IMR-90 (cell line): ENCODE measurements at regions not wholly inside any gene's neighbourhood (a gene's known extent, or its start where the extent isn't known, plus 50 kb on each side); places are given as distances from the start of the nearest gene placed in this dataset.

ENCODE experiments used
- ATAC-seq: fragments of 200-7000 bp; cut with Tn5 transposase; 2 replicates; pipeline ENCODE4 v1.9.1; 2020; ENCODE audit warnings: low read depth, mild to moderate bottlenecking, moderate library complexity
- BruUV-seq: library from RNA; stranded (reverse); fragments of 400-500 nt; replicated peaks from 2 replicates; lab custom pipeline; 2021; lab: Mats Ljungman, UMichigan
- CTCF ChIA-PET: fragments of 300-600 bp; formaldehyde crosslinking; extraction: SDS; loops from one replicate; lab custom pipeline; 2021; ENCODE audit warnings: antibody characterized with exemption; lab: Yijun Ruan, JAX
- POLR2A ChIA-PET: fragments of 300-600 bp; sonication (Branson Sonifier 250); formaldehyde crosslinking; loops from one replicate; lab custom pipeline; 2022; ENCODE audit warnings: antibody characterized with exemption; ENCODE audit not compliant: unreplicated experiment; lab: Charles Lee
- DNase-seq: peaks from one replicate; pipeline ENCODE4 v3.0.0; 2013
- H2AFZ ChIP-seq: replicated peaks from 2 replicates; pipeline ENCODE3; 2013; ENCODE audit warnings: low read length, mild to moderate bottlenecking; ENCODE audit not compliant: poor library complexity
- H2AK5ac ChIP-seq: 2 replicates; pipeline ENCODE4 v1.6.1; 2013; ENCODE audit warnings: low read depth, low read length, inconsistent platforms
- H2AK9ac ChIP-seq: replicated peaks from 2 replicates; pipeline ENCODE3; 2013; ENCODE audit warnings: mild to moderate bottlenecking, low read depth, low read length, moderate library complexity; ENCODE audit not compliant: poor library complexity
- H2BK120ac ChIP-seq: 2 replicates; pipeline ENCODE4 v1.6.1; 2013; ENCODE audit warnings: low read depth, low read length, inconsistent platforms
- H2BK15ac ChIP-seq: 3 replicates; pipeline ENCODE4 v1.6.1; 2013; ENCODE audit warnings: low read depth, low read length, inconsistent platforms
- H2BK20ac ChIP-seq: 2 replicates; pipeline ENCODE4 v1.6.1; 2013; ENCODE audit warnings: low read depth, mild to moderate bottlenecking, inconsistent platforms, low read length, moderate library complexity
- H2BK5ac ChIP-seq: 2 replicates; pipeline ENCODE4 v1.6.1; 2013; ENCODE audit warnings: mild to moderate bottlenecking, low read depth, low read length, inconsistent platforms; ENCODE audit not compliant: poor library complexity, severe bottlenecking
- H3K14ac ChIP-seq: replicated peaks from 2 replicates; pipeline ENCODE4 v1.6.1; 2013; ENCODE audit warnings: low read depth, low read length, inconsistent platforms
- H3K18ac ChIP-seq: 2 replicates; pipeline ENCODE4 v1.6.1; 2013; ENCODE audit warnings: low read depth, low read length, control low read depth
- H3K23ac ChIP-seq: 2 replicates; pipeline ENCODE4 v1.6.1; 2013; ENCODE audit warnings: low read depth, low read length, inconsistent platforms
- H3K27ac ChIP-seq: 2 replicates; pipeline ENCODE4 v1.5.1; 2013; ENCODE audit warnings: mild to moderate bottlenecking, control low read depth, low read length; ENCODE audit not compliant: insufficient read depth
- H3K27me3 ChIP-seq: 2 replicates; pipeline ENCODE4 v1.6.1; 2013; ENCODE audit warnings: low read length; ENCODE audit not compliant: control insufficient read depth, insufficient read depth
- H3K36me3 ChIP-seq: 2 replicates; pipeline ENCODE4 v1.6.1; 2013; ENCODE audit warnings: low read length, mixed read lengths; ENCODE audit not compliant: control insufficient read depth, insufficient read depth
- H3K4ac ChIP-seq: 2 replicates; pipeline ENCODE4 v1.6.1; 2013; ENCODE audit warnings: low read depth, low read length, inconsistent platforms
- H3K4me1 ChIP-seq: 2 replicates; pipeline ENCODE4 v1.6.1; 2013; ENCODE audit warnings: low read length, mixed read lengths; ENCODE audit not compliant: control insufficient read depth, insufficient read depth
- H3K4me2 ChIP-seq: 2 replicates; pipeline ENCODE4 v1.6.1; 2013; ENCODE audit warnings: low read depth, mild to moderate bottlenecking, control low read depth, low read length, moderate library complexity
- H3K4me3 ChIP-seq: 2 replicates; pipeline ENCODE4 v1.5.1; 2013; ENCODE audit warnings: low read depth, mild to moderate bottlenecking, control low read depth, low read length, moderate library complexity; ENCODE audit not compliant: insufficient read depth
- H3K56ac ChIP-seq: 2 replicates; pipeline ENCODE4 v1.6.1; 2013; ENCODE audit warnings: low read length, inconsistent platforms; ENCODE audit not compliant: insufficient read depth; ENCODE audit errors: extremely low read depth
- H3K79me1 ChIP-seq, 2 experiments: 2 replicates each; pipeline ENCODE4 v1.6.1; 2013; ENCODE audit warnings: low read length in 2 of 2, inconsistent platforms in 1 of 2, low read depth in 1 of 2
- H3K9ac ChIP-seq: 2 replicates; pipeline ENCODE4 v1.6.1; 2013; ENCODE audit warnings: low read depth, low read length, control low read depth
- H3K9me1 ChIP-seq: 2 replicates; pipeline ENCODE4 v1.6.1; 2013; ENCODE audit warnings: low read length, inconsistent platforms; ENCODE audit not compliant: insufficient read depth
- H3K9me3 ChIP-seq: 2 replicates; pipeline ENCODE4 v1.6.1; 2013; ENCODE audit warnings: low read length; ENCODE audit not compliant: control insufficient read depth, insufficient read depth
- H4K20me1 ChIP-seq: 2 replicates; pipeline ENCODE4 v1.6.1; 2013; ENCODE audit warnings: low read length, inconsistent platforms; ENCODE audit not compliant: insufficient read depth
- H4K5ac ChIP-seq: 2 replicates; pipeline ENCODE4 v1.6.1; 2013; ENCODE audit warnings: mild to moderate bottlenecking, low read depth, low read length, control low read depth
- H4K8ac ChIP-seq, 2 experiments: 2 replicates each; pipeline ENCODE4 v1.6.1; 2013; ENCODE audit warnings: low read depth in 2 of 2, low read length in 2 of 2, control low read depth in 1 of 2, inconsistent platforms in 1 of 2
- H4K91ac ChIP-seq: 2 replicates; pipeline ENCODE4 v1.6.1; 2013; ENCODE audit warnings: low read depth, low read length, inconsistent platforms; ENCODE audit not compliant: insufficient read depth
- CTCF ChIP-seq: conservative IDR thresholded peaks from 2 replicates; pipeline ENCODE4 v1.5.1; 2012; ENCODE audit warnings: mild to moderate bottlenecking, low read depth, low read length, improper control_type of control experiment
- WGBS, 2 experiments: methylation state at CpG; one replicate each; pipeline versions ENCODE4 v1.1.5 to v1.1.7; 2013; ENCODE audit warnings: missing lambda C conversion rate in 2 of 2; ENCODE audit not compliant: insufficient read length in 1 of 2; ENCODE audit errors: extremely low coverage in 2 of 2; 5-methylcytosine and 5-hydroxymethylcytosine counted together
- dilution Hi-C: fragments of 300-500 bp; cut with HindIII; formaldehyde crosslinking; loops from one replicate; pipeline ENCODE4 v1.14.3; 2018; ENCODE audit warnings: low sequenced_read_pairs; ENCODE audit not compliant: unreplicated experiment
- in situ Hi-C: fragments of 300-500 bp; cut with MboI; formaldehyde crosslinking; loops from 3 replicates; pipeline ENCODE4 v1.14.3; 2019; ENCODE audit warnings: low sequenced_read_pairs, inconsistent platforms, mixed read lengths
- intact Hi-C: fragments of 100-400 bp; cut with micrococcal nuclease; formaldehyde crosslinking; loops from 2 replicates; pipeline ENCODE4 v1.10.0; 2022

- Histone ChIP-seq H2AFZ (no peak overlapping the region), H3K56ac (no peak overlapping the region), H2BK20ac (no peak overlapping the region), H3K14ac (no peak overlapping the region), H3K9me3 (no peaks in the 10 kb centered on the region), H2BK120ac (no peak overlapping the region), H2BK15ac (no peak overlapping the region), H3K4me1 (no peaks in the 10 kb centered on the region), H3K27ac (no peak overlapping the region), H4K8ac (no peak overlapping the region), H4K20me1 (no peaks in the 10 kb centered on the region), H3K4me3 (no peak overlapping the region), H4K5ac (no peak overlapping the region), H3K9ac (no peak overlapping the region), H3K18ac (no peak overlapping the region), H2AK5ac (no peak overlapping the region), H3K4me2 (no peak overlapping the region), H2BK5ac (no peak overlapping the region), H4K91ac (no peak overlapping the region), H3K27me3 (no peaks in the 10 kb centered on the region), H3K4ac (no peak overlapping the region), H3K9me1 (no peaks in the 10 kb centered on the region), H3K36me3 (no peaks in the 10 kb centered on the region), H3K79me1 (no peaks in the 10 kb centered on the region), H3K23ac (no peak overlapping the region), H2AK9ac (no peak overlapping the region)
- in situ Hi-C loops: no loop called here
- no peak for TF ChIP-seq CTCF
- ChIA-PET POLR2A (no interaction called here), CTCF (no interaction called here)
- no peak for ATAC-seq
- DNase-seq: no peak
- BruUV-seq: no TSS peak
- no CpG with 5 or more reads among the region's 5 CpGs for WGBS, 2 experiments
- dilution Hi-C loops: no loop called here
- intact Hi-C loops: no loop called here
These were observed 249.5 kb upstream of the EOMES start for GRCh38 chr3:27971600-27971999.
